ENCODE measurements at regions not wholly inside any gene's neighbourhood (a gene's known extent, or its start where the extent isn't known, plus 50 kb on each side); places are given as distances from the start of the nearest gene placed in this dataset.

DNA sequence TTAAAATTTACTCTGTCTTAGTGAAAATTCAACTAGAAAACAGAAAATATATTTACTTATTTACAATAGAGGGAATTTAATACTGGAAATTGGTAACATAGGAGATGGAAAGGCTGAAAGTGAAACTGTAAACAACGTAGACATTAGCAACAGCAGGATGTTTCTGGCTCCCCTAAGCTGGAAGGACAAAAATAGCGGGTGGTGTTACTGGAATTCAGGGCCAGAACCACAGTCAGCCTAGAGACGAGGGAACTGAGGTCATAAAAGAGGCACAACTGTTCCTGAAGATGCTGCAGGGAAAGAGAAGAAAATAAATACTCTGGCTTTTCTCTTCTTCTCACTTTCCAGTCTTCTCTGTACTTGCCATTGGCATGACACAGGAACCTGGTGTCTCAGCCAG, 80.4 kb upstream of the NIPBL start:
- TF ChIP-seq CTCF (IDR thresholded peaks at IDR 0.05; ENCODE audit: poor library complexity, severe bottlenecking) (no peak), MXI1 (conservative IDR thresholded peaks at IDR 0.05; ENCODE audit: poor library complexity, severe bottlenecking) (no peak), RAD21 (conservative IDR thresholded peaks at IDR 0.05) (no peak)
